Neutrophil (primary cell): ENCODE measurements at regions not wholly inside any gene's neighbourhood (a gene's known extent, or its start where the extent isn't known, plus 50 kb on each side); places are given as distances from the start of the nearest gene placed in this dataset.

Source experiments
- H3K27ac ChIP-seq: fragments of 200-600 bp; sonication (generic); 2 replicates; pipeline ENCODE4 v1.5.1; 2016; ENCODE audit warnings: mild to moderate bottlenecking, moderate library complexity
- H3K27me3 ChIP-seq: fragments of 200-600 bp; sonication (generic); 2 replicates; pipeline ENCODE4 v1.6.0; 2016; ENCODE audit warnings: mild to moderate bottlenecking
- H3K36me3 ChIP-seq: fragments of 200-600 bp; sonication (generic); 2 replicates; pipeline ENCODE4 v1.5.1; 2017
- H3K4me1 ChIP-seq, 2 experiments: fragments of 200-600 bp in 1 of 2; sonication (generic) in 1 of 2; 1 replicate in 1 of 2; 2 replicates in 1 of 2; pipeline versions ENCODE4 v1.5.1 to v1.6.1; 2013 to 2016; ENCODE audit warnings: low read depth in 1 of 2, low read length in 1 of 2, mild to moderate bottlenecking in 1 of 2, moderate library complexity in 1 of 2; ENCODE audit not compliant: control insufficient read depth in 1 of 2, insufficient read depth in 1 of 2
- H3K4me3 ChIP-seq, 2 experiments: fragments of 200-600 bp in 1 of 2; sonication (generic) in 1 of 2; 1 replicate in 1 of 2; 2 replicates in 1 of 2; pipeline ENCODE4 v1.5.1; 2013 to 2016; ENCODE audit warnings: low read depth in 1 of 2, low read length in 1 of 2, mild to moderate bottlenecking in 1 of 2, moderate library complexity in 1 of 2
- H3K9me3 ChIP-seq: fragments of 200-600 bp; sonication (generic); 2 replicates; pipeline ENCODE4 v1.5.1; 2016
- CTCF ChIP-seq: fragments of 200-600 bp; sonication (generic); IDR thresholded peaks from 2 replicates; pipeline ENCODE4 v1.5.1; 2016; ENCODE audit warnings: antibody characterized with exemption

- no peaks in the 10 kb centered on the region for H3K9me3 ChIP-seq
- no peak for TF ChIP-seq CTCF
- no peak overlapping the region for H3K27ac ChIP-seq
- H3K27me3 ChIP-seq: no peaks in the 10 kb centered on the region
- H3K4me1 ChIP-seq: no peaks in the 10 kb centered on the region
- no peak overlapping the region for H3K4me3 ChIP-seq
- no peaks in the 10 kb centered on the region for H3K36me3 ChIP-seq
Measured at GRCh38 chr5:167800427-167800826, 491.0 kb upstream of the WWC1 start.

- Histone ChIP-seq H3K9me3 (no peaks in the 10 kb centered on the region), H3K4me3 (no peak overlapping the region), H3K27me3 (no peaks in the 10 kb centered on the region), H3K27ac (no peak overlapping the region), H3K4me1 (no peaks in the 10 kb centered on the region), H3K36me3 (no peaks in the 10 kb centered on the region)
- TF ChIP-seq CTCF: no peak
Measured at GRCh38 chr5:167801999-167802398, 489.4 kb upstream of the WWC1 start.

- Histone ChIP-seq H3K36me3 (no peaks in the 10 kb centered on the region), H3K27me3 (no peaks in the 10 kb centered on the region), H3K4me1 (no peaks in the 10 kb centered on the region), H3K9me3 (no peaks in the 10 kb centered on the region), H3K27ac (no peak overlapping the region), H3K4me3 (no peak overlapping the region)
- no peak for TF ChIP-seq CTCF
Measured at GRCh38 chr5:167802755-167803431, 488.6 kb upstream of the WWC1 start.

GRCh38 chr5:167804512-167805220 lies 486.8 kb upstream of the WWC1 start:
- Histone ChIP-seq H3K27ac (no peak overlapping the region), H3K4me3 (no peak overlapping the region), H3K9me3 (no peaks in the 10 kb centered on the region), H3K27me3 (no peaks in the 10 kb centered on the region), H3K36me3 (no peaks in the 10 kb centered on the region), H3K4me1 (no peaks in the 10 kb centered on the region)
- no peak for TF ChIP-seq CTCF

- Histone ChIP-seq H3K27me3 (no peaks in the 10 kb centered on the region), H3K27ac (no peak overlapping the region), H3K4me1 (no peaks in the 10 kb centered on the region), H3K4me3 (no peak overlapping the region), H3K9me3 (no peaks in the 10 kb centered on the region), H3K36me3 (no peaks in the 10 kb centered on the region)
- no peak for TF ChIP-seq CTCF
Measured at GRCh38 chr5:167810573-167810972, 480.9 kb upstream of the WWC1 start.
